ENCODE measurements at regions not wholly inside any gene's neighbourhood (a gene's known extent, or its start where the extent isn't known, plus 50 kb on each side); places are given as distances from the start of the nearest gene placed in this dataset.

- no peak for TF ChIP-seq JUND (IDR thresholded peaks at IDR 0.05)
- TF ChIP-seq CTCF (IDR thresholded peaks at IDR 0.05 in 2 of 3, conservative IDR thresholded peaks at IDR 0.05 in 1 of 3; ENCODE audit: borderline replicate concordance in 1 of 3, insufficient read depth in 1 of 3, low read depth in 2 of 3, low read length in 2 of 3) = no peak
- no peak for TF ChIP-seq ZFX (IDR thresholded peaks at IDR 0.05)
- no peak for TF ChIP-seq POLR2A (IDR thresholded peaks at IDR 0.05; ENCODE audit: borderline replicate concordance, extremely low read depth, insufficient read depth, insufficient read length)
- no peak for TF ChIP-seq EZH2phosphoT487 (IDR thresholded peaks at IDR 0.05; ENCODE audit: borderline replicate concordance)
- TF ChIP-seq EZH2 (IDR thresholded peaks at IDR 0.05) = no peak
Measured at GRCh38 chr11:28835790-28836189, 727.6 kb downstream of the METTL15 start.
